GM12864 (cell line): ENCODE measurements at regions not wholly inside any gene's neighbourhood (a gene's known extent, or its start where the extent isn't known, plus 50 kb on each side); places are given as distances from the start of the nearest gene placed in this dataset.

Experiments
- DNase-seq: peaks from one replicate; pipeline ENCODE4 v3.0.0-alpha.2; 2011; ENCODE audit warnings: low read depth
- H3K4me3 ChIP-seq: 2 replicates; pipeline ENCODE4 v1.5.1; 2011; ENCODE audit warnings: mild to moderate bottlenecking, low read depth, low read length, control low read depth
- CTCF ChIP-seq: IDR thresholded peaks from 2 replicates; pipeline ENCODE4 v1.5.1; 2011; ENCODE audit warnings: low read depth, mild to moderate bottlenecking, moderate library complexity, low read length, control low read depth, inconsistent platforms; ENCODE audit errors: missing control alignments

- H3K4me3 ChIP-seq, result no peak overlapping the region
- no peak for DNase-seq
- TF ChIP-seq CTCF, result no peak
Observed at GRCh38 chr13:40456397-40456953, 210.0 kb downstream of the FOXO1 start.

GRCh38 chr13:40456979-40457553, 209.4 kb downstream of the FOXO1 start:
- no peak for DNase-seq
- TF ChIP-seq CTCF, result no peak
- H3K4me3 ChIP-seq, result no peak overlapping the region

GRCh38 chr13:40457929-40458719, 208.3 kb downstream of the FOXO1 start:
- TF ChIP-seq CTCF, result no peak
- no peak for DNase-seq
- H3K4me3 ChIP-seq, result no peak overlapping the region

- no peak for DNase-seq
- no peak overlapping the region for H3K4me3 ChIP-seq
- no peak for TF ChIP-seq CTCF
Observed at GRCh38 chr13:40458720-40458990, 207.8 kb downstream of the FOXO1 start.

GRCh38 chr13:40460116-40460515, 206.3 kb downstream of the FOXO1 start:
- TF ChIP-seq CTCF, result no peak
- no peak overlapping the region for H3K4me3 ChIP-seq
- DNase-seq, result no peak

- DNase-seq, result no peak
- H3K4me3 ChIP-seq, result no peak overlapping the region
- TF ChIP-seq CTCF, result no peak
Observed at GRCh38 chr13:40464337-40465014, 202.0 kb downstream of the FOXO1 start.
